Right lobe of liver (tissue), 4 donors: ENCODE measurements at regions not wholly inside any gene's neighbourhood (a gene's known extent, or its start where the extent isn't known, plus 50 kb on each side); places are given as distances from the start of the nearest gene placed in this dataset.

Experiments
- POLR2A ChIP-seq: fragments of 450-650 bp; IDR thresholded peaks from one replicate; pipeline ENCODE4 v1.6.1; 2017; ENCODE audit warnings: antibody characterized with exemption, mild to moderate bottlenecking
- TF ChIP-seq, protein P1 (sequence below), 4 donors: fragments of 200-600 bp in 3 of 4; fragments of 450-650 bp in 1 of 4; IDR thresholded peaks; one replicate each; pipeline versions ENCODE4 v1.5.1 to v1.8.0; 2016 to 2022; ENCODE audit warnings: antibody characterized with exemption in 4 of 4, mild to moderate bottlenecking in 2 of 4
- donor health status: DM: no; HTN: no; CAD: no.
- donor health status: DM: no; HTN: no; CAD: no.
- donor health status: DM: no; HTN: yes; CAD: no.

GRCh38 chr18:64663086-64663485 lies 514.2 kb upstream of the LINC00305 start:
- TF ChIP-seq, protein P1, sequence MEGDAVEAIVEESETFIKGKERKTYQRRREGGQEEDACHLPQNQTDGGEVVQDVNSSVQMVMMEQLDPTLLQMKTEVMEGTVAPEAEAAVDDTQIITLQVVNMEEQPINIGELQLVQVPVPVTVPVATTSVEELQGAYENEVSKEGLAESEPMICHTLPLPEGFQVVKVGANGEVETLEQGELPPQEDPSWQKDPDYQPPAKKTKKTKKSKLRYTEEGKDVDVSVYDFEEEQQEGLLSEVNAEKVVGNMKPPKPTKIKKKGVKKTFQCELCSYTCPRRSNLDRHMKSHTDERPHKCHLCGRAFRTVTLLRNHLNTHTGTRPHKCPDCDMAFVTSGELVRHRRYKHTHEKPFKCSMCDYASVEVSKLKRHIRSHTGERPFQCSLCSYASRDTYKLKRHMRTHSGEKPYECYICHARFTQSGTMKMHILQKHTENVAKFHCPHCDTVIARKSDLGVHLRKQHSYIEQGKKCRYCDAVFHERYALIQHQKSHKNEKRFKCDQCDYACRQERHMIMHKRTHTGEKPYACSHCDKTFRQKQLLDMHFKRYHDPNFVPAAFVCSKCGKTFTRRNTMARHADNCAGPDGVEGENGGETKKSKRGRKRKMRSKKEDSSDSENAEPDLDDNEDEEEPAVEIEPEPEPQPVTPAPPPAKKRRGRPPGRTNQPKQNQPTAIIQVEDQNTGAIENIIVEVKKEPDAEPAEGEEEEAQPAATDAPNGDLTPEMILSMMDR (IDR thresholded peaks at IDR 0.05), result no peak
- no peak for TF ChIP-seq POLR2A
